ENCODE measurements at regions not wholly inside any gene's neighbourhood (a gene's known extent, or its start where the extent isn't known, plus 50 kb on each side); places are given as distances from the start of the nearest gene placed in this dataset.

DNA sequence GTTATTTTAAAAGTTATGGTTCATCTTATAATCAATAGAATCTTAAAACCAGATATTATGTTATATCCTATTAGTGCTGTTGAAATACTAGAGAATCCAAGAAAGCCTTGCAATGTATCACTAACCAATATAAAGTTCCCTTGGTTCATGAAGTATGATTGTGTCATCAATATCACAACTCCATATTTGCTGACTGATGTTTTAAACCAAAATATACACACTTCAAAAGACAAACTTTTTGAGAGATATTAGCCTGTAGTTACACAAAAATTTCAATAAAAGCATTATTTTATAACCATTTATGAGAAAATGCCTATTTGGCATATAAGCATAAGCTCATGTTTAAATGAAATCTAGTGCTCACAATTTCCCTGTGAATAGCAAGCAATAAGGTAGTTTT lies 198.6 kb downstream of the CENPC start:
- no peaks in the 10 kb centered on the region for H3K4me1 ChIP-seq
- DNase-seq = no peak
- no peaks in the 10 kb centered on the region for H3K36me3 ChIP-seq
- intact Hi-C loops (cut with DNase I; ENCODE audit: low total_unique reads) = no loop called here
- H3K4me3 ChIP-seq = no peak overlapping the region
- H3K27ac ChIP-seq = no peak overlapping the region
- no peaks in the 10 kb centered on the region for H3K27me3 ChIP-seq
- no peaks in the 10 kb centered on the region for H3K9me3 ChIP-seq
- TF ChIP-seq CTCF (IDR thresholded peaks at IDR 0.05) = no peak

DNA sequence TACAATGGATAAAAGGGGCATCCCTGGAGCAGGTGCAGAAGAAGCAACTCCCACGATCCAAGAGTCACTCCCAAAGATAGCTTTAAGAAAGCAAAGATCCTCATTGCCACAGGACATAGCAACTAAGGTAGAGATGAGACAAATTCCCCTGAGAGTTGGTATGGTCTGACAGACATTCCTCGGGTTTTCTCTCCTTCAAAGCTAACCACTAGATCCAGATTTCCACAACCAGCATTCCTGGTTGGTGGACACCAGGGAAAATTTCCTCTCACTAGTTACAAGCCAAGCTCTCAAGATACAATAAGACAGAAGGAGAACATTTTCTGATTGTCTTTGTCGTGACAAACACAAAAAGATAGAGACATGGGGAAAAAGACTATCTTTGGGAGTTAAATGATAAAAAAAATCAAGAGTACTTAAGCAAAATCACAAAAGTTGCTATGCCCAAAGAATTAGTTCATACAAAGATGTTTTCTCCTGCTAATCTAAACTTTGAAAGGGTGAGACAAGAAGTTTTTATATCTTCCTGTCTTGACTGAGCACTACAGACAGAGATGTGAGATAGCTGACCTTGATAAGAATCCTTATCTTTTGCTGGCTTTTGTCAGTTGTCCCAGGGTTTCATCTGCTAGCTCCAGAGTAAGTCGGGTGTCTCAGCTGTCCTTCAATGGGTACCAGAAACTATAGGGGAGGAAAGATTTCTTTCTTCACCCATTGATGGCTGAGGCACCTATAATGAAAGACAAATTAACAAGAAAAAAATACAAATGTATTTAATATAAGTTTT lies 200.5 kb downstream of the CENPC start:
- H3K36me3 ChIP-seq = no peaks in the 10 kb centered on the region
- DNase-seq = no peak
- no peaks in the 10 kb centered on the region for H3K9me3 ChIP-seq
- no peaks in the 10 kb centered on the region for H3K27me3 ChIP-seq
- H3K27ac ChIP-seq = no peak overlapping the region
- intact Hi-C loops (cut with DNase I; ENCODE audit: low total_unique reads) = no loop called here
- no peak overlapping the region for H3K4me3 ChIP-seq
- no peak for TF ChIP-seq CTCF (IDR thresholded peaks at IDR 0.05)
- no peaks in the 10 kb centered on the region for H3K4me1 ChIP-seq

- no peak for TF ChIP-seq CTCF (IDR thresholded peaks at IDR 0.05)
- no peaks in the 10 kb centered on the region for H3K9me3 ChIP-seq
Measured at GRCh38 chr4:67343199-67343598, 202.1 kb downstream of the CENPC start.

GRCh38 chr4:67342291-67342690 lies 203.0 kb downstream of the CENPC start:
- no peak for DNase-seq
- Histone ChIP-seq H3K36me3 (no peaks in the 10 kb centered on the region), H3K9me3 (no peaks in the 10 kb centered on the region), H3K27me3 (no peaks in the 10 kb centered on the region), H3K4me1 (no peaks in the 10 kb centered on the region), H3K27ac (no peak overlapping the region), H3K4me3 (no peak overlapping the region)
- intact Hi-C loops (cut with DNase I; ENCODE audit: low total_unique reads) = no loop called here
- TF ChIP-seq CTCF (IDR thresholded peaks at IDR 0.05) = no peak

More at GRCh38 chr4:67343199-67343598, 202.1 kb downstream of the CENPC start:
- H3K36me3 ChIP-seq = no peaks in the 10 kb centered on the region
- no peak overlapping the region for H3K27ac ChIP-seq
- H3K4me1 ChIP-seq = no peaks in the 10 kb centered on the region
- H3K27me3 ChIP-seq = no peaks in the 10 kb centered on the region
- intact Hi-C loops (cut with DNase I; ENCODE audit: low total_unique reads) = no loop called here
- no peak overlapping the region for H3K4me3 ChIP-seq
- DNase-seq = no peak

DNA sequence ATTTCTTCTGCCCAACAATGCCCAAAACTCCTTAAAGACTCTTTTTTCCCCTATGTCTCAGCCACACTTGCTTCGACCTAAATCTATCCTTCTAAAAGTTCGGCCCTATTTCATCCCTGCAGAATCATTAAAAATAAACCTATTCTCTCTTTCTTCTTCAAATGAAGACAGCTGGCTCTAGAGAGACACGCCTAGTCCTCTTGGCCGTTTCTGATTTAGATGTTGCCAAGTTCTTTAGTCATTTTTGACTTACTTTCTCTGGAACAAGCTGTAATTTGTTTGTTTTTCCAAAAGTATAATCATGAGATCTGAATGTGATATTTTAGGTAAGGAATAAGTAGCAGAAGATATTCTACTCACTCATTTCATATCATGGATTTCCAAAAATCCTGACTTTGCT lies 211.6 kb downstream of the CENPC start:
- intact Hi-C loops (cut with DNase I; ENCODE audit: low total_unique reads) = no loop called here
- H3K4me1 ChIP-seq = no peaks in the 10 kb centered on the region

More for the DNA sequence above, 211.6 kb downstream of the CENPC start:
- Histone ChIP-seq H3K27ac (no peak overlapping the region), H3K36me3 (no peaks in the 10 kb centered on the region), H3K4me3 (no peak overlapping the region), H3K9me3 (no peaks in the 10 kb centered on the region), H3K27me3 (no peaks in the 10 kb centered on the region)
- DNase-seq = no peak
- no peak for TF ChIP-seq CTCF (IDR thresholded peaks at IDR 0.05)
